NB4 (cell line): ENCODE measurements at regions not wholly inside any gene's neighbourhood (a gene's known extent, or its start where the extent isn't known, plus 50 kb on each side); places are given as distances from the start of the nearest gene placed in this dataset.

Experiments
- DNase-seq: peaks from one replicate; pipeline ENCODE4 v3.0.0; 2010; ENCODE audit warnings: low read depth
- H3K4me3 ChIP-seq: one replicate; pipeline ENCODE4 v1.5.1; 2011; ENCODE audit warnings: mild to moderate bottlenecking, low read depth, low read length, moderate library complexity
- CTCF ChIP-seq: IDR thresholded peaks from one replicate; pipeline ENCODE4 v1.5.1; 2012; ENCODE audit warnings: low read depth, low read length
- MAX ChIP-seq: IDR thresholded peaks from 2 replicates; pipeline ENCODE4 v1.6.1; 2011; ENCODE audit warnings: low read depth, low read length
- MYC ChIP-seq: IDR thresholded peaks from 2 replicates; pipeline ENCODE4 v1.6.1; 2011; ENCODE audit warnings: low read depth, low read length
- POLR2A ChIP-seq: IDR thresholded peaks from 2 replicates; pipeline ENCODE4 v1.6.1; 2011; ENCODE audit warnings: mild to moderate bottlenecking; ENCODE audit not compliant: insufficient read length; ENCODE audit errors: extremely low read depth

GRCh38 chr16:87218281-87219055 is 98.7 kb downstream of the C16orf95 start:
- DNase-seq = no peak
- TF ChIP-seq CTCF (no peak), MAX (no peak), MYC (no peak), POLR2A (no peak)
- H3K4me3 ChIP-seq = no peak overlapping the region

- TF ChIP-seq POLR2A (no peak), MAX (no peak)
- no peak for DNase-seq
- H3K4me3 ChIP-seq = no peak overlapping the region
These were observed 97.8 kb downstream of the C16orf95 start for GRCh38 chr16:87219287-87219909.

- H3K4me3 ChIP-seq = no peak overlapping the region
- no peak for DNase-seq
- TF ChIP-seq POLR2A = no peak
- no peak for TF ChIP-seq MAX
- TF ChIP-seq CTCF = no peak
- TF ChIP-seq MYC = no peak
These were observed 95.6 kb downstream of the C16orf95 start for GRCh38 chr16:87221633-87222032.

GRCh38 chr16:87222335-87222734 is 94.9 kb downstream of the C16orf95 start:
- TF ChIP-seq POLR2A (no peak), CTCF (no peak), MYC (no peak), MAX (no peak)
- no peak overlapping the region for H3K4me3 ChIP-seq
- DNase-seq = no peak

- no peak for DNase-seq
- no peak overlapping the region for H3K4me3 ChIP-seq
- no peak for TF ChIP-seq POLR2A
- TF ChIP-seq MAX = no peak
These were observed 93.4 kb downstream of the C16orf95 start for GRCh38 chr16:87223656-87224248.

GRCh38 chr16:87226926-87227295 is 90.3 kb downstream of the C16orf95 start:
- no peak overlapping the region for H3K4me3 ChIP-seq
- DNase-seq = no peak
- no peak for TF ChIP-seq MYC

- DNase-seq = no peak
- TF ChIP-seq MYC = no peak
- no peak for TF ChIP-seq CTCF
- no peak for TF ChIP-seq MAX
- no peak for TF ChIP-seq POLR2A
- H3K4me3 ChIP-seq = no peak overlapping the region
These were observed 89.8 kb downstream of the C16orf95 start for GRCh38 chr16:87227296-87227951.
